Activated T-cell treated with anti-CD3 and anti-CD28 coated beads, Interleukin-2, amount 50 U/mL, for 4 hours (primary cell): ENCODE measurements at regions not wholly inside any gene's neighbourhood (a gene's known extent, or its start where the extent isn't known, plus 50 kb on each side); places are given as distances from the start of the nearest gene placed in this dataset.
A peak's percentile ranks its signal among the peaks of the same experiment; 100 is the strongest.

Experiments
- ATAC-seq, 2 donors: fragments of 200-7000 bp; cut with Tn5 transposase; one replicate each; pipeline ENCODE4 v1.10.0; 2021
- DNase-seq: peaks from one replicate; pipeline ENCODE4 v3.0.0-alpha.2; 2020
- H3K27me3 Mint-ChIP-seq: one replicate; pipeline ENCODE4 v1.8.0; 2021; ENCODE audit warnings: low read depth, mixed read lengths
- H3K36me3 Mint-ChIP-seq: one replicate; pipeline ENCODE4 v1.8.0; 2022; ENCODE audit warnings: mixed read lengths; ENCODE audit not compliant: insufficient read depth
- H3K4me1 Mint-ChIP-seq: one replicate; pipeline ENCODE4 v1.8.0; 2021; ENCODE audit warnings: low read depth, mixed read lengths
- H3K4me3 Mint-ChIP-seq: one replicate; pipeline ENCODE4 v1.8.0; 2021; ENCODE audit warnings: mild to moderate bottlenecking, moderate library complexity, mixed read lengths
- H3K9me3 Mint-ChIP-seq: one replicate; pipeline ENCODE4 v1.8.0; 2021; ENCODE audit warnings: mixed read lengths

- H3K27me3 Mint-ChIP-seq, result no peaks in the 10 kb centered on the region
- H3K9me3 Mint-ChIP-seq, result no peaks in the 10 kb centered on the region
- no peaks in the 10 kb centered on the region for H3K36me3 Mint-ChIP-seq
- peak overlapping the region; percentile 91 for H3K4me3 Mint-ChIP-seq
- ATAC-seq (peak; percentile 55 to 56), DNase-seq (peak; percentile 63)
- H3K4me1 Mint-ChIP-seq, result peaks cover 39% of the 10 kb centered on the region
Measured at GRCh38 chr7:140230861-140231770, 54.3 kb upstream of the KDM7A start.

GRCh38 chr7:140230516-140230860 is 53.7 kb upstream of the KDM7A start:
- Mint-ChIP-seq H3K27me3 (no peaks in the 10 kb centered on the region), H3K4me1 (peaks cover 45% of the 10 kb centered on the region), H3K9me3 (no peaks in the 10 kb centered on the region), H3K4me3 (peak overlapping the region; percentile 91), H3K36me3 (no peaks in the 10 kb centered on the region)
- DNase-seq, result peak; percentile 74
- ATAC-seq, result peak; percentile 66 to 72

GRCh38 chr7:140229591-140230515 is 53.1 kb upstream of the KDM7A start:
- no peaks in the 10 kb centered on the region for H3K9me3 Mint-ChIP-seq
- ATAC-seq (peak; percentile 44 to 50), DNase-seq (peak; percentile 49)
- peaks cover 51% of the 10 kb centered on the region for H3K4me1 Mint-ChIP-seq
- peak overlapping the region; percentile 91 for H3K4me3 Mint-ChIP-seq
- no peaks in the 10 kb centered on the region for H3K36me3 Mint-ChIP-seq
- no peaks in the 10 kb centered on the region for H3K27me3 Mint-ChIP-seq

GRCh38 chr7:140229101-140229525 is 52.3 kb upstream of the KDM7A start:
- DNase-seq, result no peak
- no peaks in the 10 kb centered on the region for H3K9me3 Mint-ChIP-seq
- no peaks in the 10 kb centered on the region for H3K36me3 Mint-ChIP-seq
- no peak for ATAC-seq
- peak overlapping the region; percentile 91 for H3K4me3 Mint-ChIP-seq
- H3K4me1 Mint-ChIP-seq, result peaks cover 56% of the 10 kb centered on the region
- no peaks in the 10 kb centered on the region for H3K27me3 Mint-ChIP-seq
